Common myeloid progenitor, CD34-positive (primary cell): ENCODE measurements at regions not wholly inside any gene's neighbourhood (a gene's known extent, or its start where the extent isn't known, plus 50 kb on each side); places are given as distances from the start of the nearest gene placed in this dataset.

Source experiments
- CTCF ChIA-PET: fragments of 350-600 bp; sonication (Branson Sonifier 250); formaldehyde crosslinking; loops from one replicate; lab custom pipeline; 2021; ENCODE audit warnings: antibody characterized with exemption; lab: Charles Lee
- POLR2A ChIA-PET: fragments of 350-600 bp; sonication (Branson Sonifier 250); formaldehyde crosslinking; loops from one replicate; lab custom pipeline; 2021; ENCODE audit warnings: antibody characterized with exemption; lab: Charles Lee
- DNase-seq, 3 donors: peaks; one replicate each; pipeline versions ENCODE4 v3.0.0 to v3.0.0-alpha.2; 2013
- H3K27ac ChIP-seq, 2 experiments: 1 replicate in 1 of 2; 2 replicates in 1 of 2; pipeline ENCODE4 v1.7.0; 2013; ENCODE audit warnings: inconsistent platforms in 2 of 2, low read length in 2 of 2, mild to moderate bottlenecking in 2 of 2, low read depth in 1 of 2, moderate library complexity in 1 of 2; ENCODE audit not compliant: severe bottlenecking in 2 of 2, insufficient read depth in 1 of 2, poor library complexity in 1 of 2
- H3K27me3 ChIP-seq, 5 experiments: replicated peaks in 2 of 5; 1 replicate in 3 of 5; 2 replicates in 2 of 5; pipeline versions ENCODE4 v1.6.1 to v1.7.0; 2013; ENCODE audit warnings: low read length in 4 of 5, mild to moderate bottlenecking in 2 of 5, moderate library complexity in 2 of 5, inconsistent platforms in 1 of 5; ENCODE audit not compliant: insufficient read depth in 5 of 5, control insufficient read depth in 4 of 5
- H3K36me3 ChIP-seq, 4 experiments: 1 replicate in 2 of 4; 2 replicates in 2 of 4; pipeline versions ENCODE4 v1.6.1 to v1.7.0; 2013; ENCODE audit warnings: low read length in 3 of 4, control low read depth in 1 of 4, mild to moderate bottlenecking in 1 of 4; ENCODE audit not compliant: control insufficient read depth in 4 of 4, insufficient read depth in 4 of 4
- H3K4me1 ChIP-seq, 4 experiments: 1 replicate in 3 of 4; 2 replicates in 1 of 4; pipeline versions ENCODE4 v1.6.1 to v1.7.1; 2013; ENCODE audit warnings: low read length in 3 of 4, mild to moderate bottlenecking in 3 of 4, control low read depth in 1 of 4, inconsistent platforms in 1 of 4, moderate library complexity in 1 of 4; ENCODE audit not compliant: control insufficient read depth in 4 of 4, insufficient read depth in 4 of 4; ENCODE audit errors: control extremely low read depth in 1 of 4
- H3K4me3 ChIP-seq, 7 experiments: 1 replicate in 4 of 7; 2 replicates in 3 of 7; pipeline versions ENCODE4 v1.5.1 to v1.7.0; 2013; ENCODE audit warnings: mild to moderate bottlenecking in 7 of 7, low read length in 6 of 7, moderate library complexity in 6 of 7, inconsistent platforms in 2 of 7, low read depth in 2 of 7, control low read depth in 1 of 7; ENCODE audit not compliant: insufficient read depth in 4 of 7, control insufficient read depth in 1 of 7; ENCODE audit errors: extremely low read depth in 1 of 7
- H3K9me3 ChIP-seq, 5 experiments: 1 replicate in 4 of 5; 2 replicates in 1 of 5; pipeline versions ENCODE4 v1.6.1 to v1.7.1; 2013; ENCODE audit warnings: low read length in 4 of 5, mild to moderate bottlenecking in 2 of 5, inconsistent platforms in 1 of 5, low read depth in 1 of 5, moderate library complexity in 1 of 5; ENCODE audit not compliant: control insufficient read depth in 4 of 5, insufficient read depth in 2 of 5; ENCODE audit errors: control extremely low read depth in 1 of 5
- WGBS: methylation state at CpG from one replicate; pipeline ENCODE4 v1.1.5; 2013; ENCODE audit not compliant: insufficient coverage; 5-methylcytosine and 5-hydroxymethylcytosine counted together

DNA sequence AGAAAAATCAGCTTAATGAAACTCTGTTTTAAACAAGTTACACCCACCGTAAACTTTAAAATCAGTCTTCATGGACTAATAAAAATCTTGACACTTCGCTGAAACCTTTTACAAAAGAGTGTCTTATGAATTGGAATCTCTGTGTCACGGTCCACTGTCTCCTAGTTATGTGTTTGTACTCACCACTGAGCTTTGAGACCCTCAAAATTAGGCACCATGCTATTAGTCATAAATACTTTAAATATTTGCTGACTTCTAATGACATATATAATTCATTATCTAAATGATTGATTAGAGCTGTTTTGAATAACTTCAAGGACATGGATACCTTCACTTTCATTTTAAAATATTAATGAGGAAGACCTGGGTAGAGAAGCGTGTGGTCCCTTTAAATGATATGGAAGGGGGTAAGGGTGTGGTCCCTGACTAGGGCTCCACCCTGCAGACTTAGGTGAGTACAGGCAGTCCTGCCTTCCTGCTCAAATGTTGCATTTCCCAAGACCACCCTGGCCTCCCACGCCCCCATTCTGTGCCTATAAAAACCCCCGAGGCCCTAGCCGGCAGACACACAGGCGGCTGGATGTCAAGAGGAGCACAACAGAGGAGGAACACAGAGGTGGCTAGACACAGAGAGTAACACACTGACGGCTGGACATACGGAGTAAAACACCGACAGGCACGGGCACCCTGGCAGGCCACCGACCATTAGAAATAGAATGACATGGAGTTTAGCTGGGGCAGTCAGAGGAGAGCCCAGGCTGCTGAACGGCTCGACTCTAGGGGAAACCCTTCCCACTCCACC is 179.0 kb upstream of the CDH9 start:
- Histone ChIP-seq H3K27me3 (no peaks in the 10 kb centered on the region), H3K9me3 (peaks cover 0 to 3% (median 0%) of the 10 kb centered on the region in 5 experiments), H3K36me3 (no peaks in the 10 kb centered on the region), H3K4me1 (peaks cover 0 to 3% (median 0%) of the 10 kb centered on the region in 4 experiments), H3K4me3 (no peak overlapping the region), H3K27ac (no peak overlapping the region)
- CTCF ChIA-PET, result interaction anchor here (1.0 kb wide), 1 partner anchor 1549 kb away, joined by 3 read pairs; no protein-coding TSS in a partner anchor
- WGBS, result 98% methylated on average over 13 of the region's 15 CpGs
- POLR2A ChIA-PET, result no interaction called here
- DNase-seq, result no peak

DNA sequence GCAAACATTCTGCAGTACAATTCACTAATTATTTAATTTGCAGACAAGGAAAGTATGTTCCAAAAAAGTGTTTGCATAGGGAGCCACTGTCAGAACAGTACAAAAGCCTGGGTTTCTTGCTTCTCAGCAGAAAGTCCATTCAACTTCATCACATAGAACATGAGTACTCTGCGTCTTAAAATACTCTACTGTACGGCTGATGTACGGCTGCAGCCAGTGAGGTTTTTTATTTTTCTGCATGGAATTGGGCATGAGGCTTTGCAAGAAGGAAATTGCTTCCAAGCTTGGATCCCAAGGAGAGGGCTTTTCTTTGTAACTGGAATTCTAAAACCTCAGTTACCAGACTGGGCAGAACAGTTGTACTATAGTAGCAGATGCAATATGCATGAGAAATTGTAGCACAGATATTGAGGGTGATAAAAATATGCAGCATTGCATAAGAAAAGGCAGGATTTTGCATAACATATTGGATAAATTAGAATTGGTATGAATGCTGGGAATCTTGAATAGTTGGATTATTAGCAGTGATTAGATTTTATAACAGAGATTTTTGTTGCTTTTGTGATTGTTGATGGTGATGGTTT is 178.1 kb upstream of the CDH9 start:
- ChIA-PET POLR2A (no interaction called here), CTCF (no interaction called here)
- H3K9me3 ChIP-seq, result peaks cover 0 to 3% (median 0%) of the 10 kb centered on the region in 5 experiments
- no peak overlapping the region for H3K4me3 ChIP-seq
- H3K27me3 ChIP-seq, result no peaks in the 10 kb centered on the region
- WGBS, result 96% methylated on average over 3 of the region's 3 CpGs
- no peak overlapping the region for H3K27ac ChIP-seq
- no peak for DNase-seq
- no peaks in the 10 kb centered on the region for H3K36me3 ChIP-seq
- H3K4me1 ChIP-seq, result peaks cover 0 to 3% (median 0%) of the 10 kb centered on the region in 4 experiments

- no peak for DNase-seq
- Histone ChIP-seq H3K27me3 (no peaks in the 10 kb centered on the region), H3K4me1 (no peaks in the 10 kb centered on the region), H3K27ac (no peak overlapping the region), H3K36me3 (no peaks in the 10 kb centered on the region), H3K9me3 (peaks cover 0 to 16% (median 2%) of the 10 kb centered on the region in 5 experiments), H3K4me3 (no peak overlapping the region)
- 80% methylated on average over 1 of the region's 2 CpGs for WGBS
- ChIA-PET POLR2A (interaction anchor here (0.7 kb wide), 1 partner anchor 11 kb away, joined by 5 read pairs; no protein-coding TSS in a partner anchor), CTCF (no interaction called here)
Measured at GRCh38 chr5:27208051-27208450, 169.7 kb upstream of the CDH9 start.

- Histone ChIP-seq H3K27me3 (no peaks in the 10 kb centered on the region), H3K27ac (no peak overlapping the region), H3K9me3 (peaks cover 0 to 2% (median 0%) of the 10 kb centered on the region in 5 experiments), H3K4me3 (no peak overlapping the region), H3K36me3 (no peaks in the 10 kb centered on the region), H3K4me1 (no peaks in the 10 kb centered on the region)
- DNase-seq, result no peak
- ChIA-PET POLR2A (no interaction called here), CTCF (no interaction called here)
- 97% methylated on average over 4 of the region's 7 CpGs for WGBS
Measured at GRCh38 chr5:27191786-27192510, 153.6 kb upstream of the CDH9 start.

GRCh38 chr5:27172693-27173092 is 134.3 kb upstream of the CDH9 start:
- Histone ChIP-seq H3K9me3 (no peaks in the 10 kb centered on the region), H3K27me3 (no peaks in the 10 kb centered on the region), H3K4me3 (no peak overlapping the region), H3K27ac (peak overlapping the region; percentile 94 to 95), H3K4me1 (peaks cover 0 to 21% (median 9%) of the 10 kb centered on the region in 4 experiments), H3K36me3 (no peaks in the 10 kb centered on the region)
- peak in 2 of 3 donors; percentile 57 to 67 for DNase-seq
- ChIA-PET CTCF (interaction anchor here (0.8 to 1.6 kb wide), 3 partner anchors 11 to 46 kb away, joined by 3 to 4 read pairs (median 4); no protein-coding TSS in a partner anchor), POLR2A (no interaction called here)
- 82% methylated on average over 1 of the region's 1 CpG for WGBS

GRCh38 chr5:27171761-27172261 is 133.4 kb upstream of the CDH9 start:
- ChIA-PET CTCF (interaction anchor here (0.8 to 1.9 kb wide), 4 partner anchors 10 to 94 kb away, joined by 3 to 5 read pairs (median 4); no protein-coding TSS in a partner anchor), POLR2A (interaction anchor here (0.6 kb wide), 1 partner anchor 50 kb away, joined by 4 read pairs; no protein-coding TSS in a partner anchor)
- H3K4me3 ChIP-seq, result no peak overlapping the region
- 22% methylated on average over 11 of the region's 15 CpGs for WGBS
- H3K36me3 ChIP-seq, result no peaks in the 10 kb centered on the region
- H3K27me3 ChIP-seq, result no peaks in the 10 kb centered on the region
- H3K4me1 ChIP-seq, result peaks cover 0 to 21% (median 9%) of the 10 kb centered on the region in 4 experiments
- peak overlapping the region; percentile 94 to 95 for H3K27ac ChIP-seq
- H3K9me3 ChIP-seq, result no peaks in the 10 kb centered on the region
- peak; percentile 97 to 100 (median 99) for DNase-seq
